AG08395 (cell line): ENCODE measurements at regions not wholly inside any gene's neighbourhood (a gene's known extent, or its start where the extent isn't known, plus 50 kb on each side); places are given as distances from the start of the nearest gene placed in this dataset.
"Not testable (repeated sequence)": the region's sequence is repeated elsewhere in the genome, so short reads cannot be mapped to it uniquely, and the experiment has no call there.

ENCODE experiments used
- DNase-seq: peaks from one replicate; pipeline ENCODE4 v3.0.0; 2012; ENCODE audit warnings: mixed read lengths, low spot score

- DNase-seq = no peak
These were observed 745.6 kb upstream of the LUZP2 start for GRCh38 chr11:23751280-23751679.

DNA sequence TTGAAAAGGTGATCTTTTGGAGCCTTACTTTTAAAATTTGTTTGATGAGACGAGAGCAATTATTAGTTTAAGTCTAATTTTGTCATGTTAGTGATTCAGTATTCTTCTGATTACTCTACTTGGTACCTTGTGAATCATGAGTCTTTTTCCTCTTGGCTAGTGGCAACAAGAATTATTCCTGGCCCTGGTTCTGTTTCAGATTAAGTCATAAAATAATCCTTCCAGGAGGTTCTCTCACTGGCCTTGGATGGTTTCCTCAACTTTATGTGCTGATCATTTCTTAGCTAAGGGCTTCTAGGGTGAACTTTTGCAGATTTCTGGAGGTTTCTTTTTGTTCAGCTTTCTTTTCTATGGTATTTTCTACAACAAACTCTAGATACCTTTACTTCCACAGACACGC lies 741.8 kb upstream of the LUZP2 start:
- DNase-seq = no peak

GRCh38 chr11:23755769-23756168 lies 741.1 kb upstream of the LUZP2 start:
- no peak for DNase-seq

DNA sequence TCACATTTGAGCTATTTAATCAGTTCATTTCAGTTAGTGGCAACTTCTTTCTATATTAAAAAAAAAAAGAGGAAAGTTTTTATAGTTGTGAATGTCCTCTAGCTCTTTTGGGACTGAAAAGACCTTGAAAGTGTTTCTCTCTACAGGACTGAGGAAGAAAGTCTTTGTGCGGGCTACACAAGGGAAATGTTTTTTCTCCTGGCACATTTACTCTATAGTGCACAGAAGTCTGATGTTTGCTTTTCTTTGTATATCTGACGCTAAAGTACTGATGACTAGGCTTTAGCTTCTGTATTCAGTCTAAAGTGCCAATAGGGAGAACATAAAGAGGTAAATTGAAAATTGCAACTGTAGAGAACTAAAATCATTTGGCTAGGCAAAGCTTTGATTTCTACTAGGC lies 737.4 kb upstream of the LUZP2 start:
- DNase-seq = no peak

DNA sequence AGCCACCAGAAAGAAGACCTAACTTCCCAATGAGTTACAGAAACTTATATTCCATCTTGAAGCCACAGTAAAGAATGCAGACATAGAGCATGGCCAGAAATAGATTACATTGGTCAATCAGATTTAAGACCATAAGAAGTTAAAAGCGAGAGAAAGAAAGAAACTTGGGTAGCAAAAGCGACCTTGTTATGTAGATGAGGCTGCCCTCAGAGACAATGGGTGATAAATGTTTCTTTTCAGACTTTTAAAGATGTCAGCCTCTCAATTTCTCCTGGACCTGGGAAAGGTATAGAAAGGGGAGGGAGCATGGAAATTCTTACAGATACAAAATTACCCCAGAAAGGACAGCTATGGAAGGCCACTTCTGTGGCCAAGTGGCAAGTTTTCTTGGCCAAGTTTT lies 732.6 kb upstream of the LUZP2 start:
- no peak for DNase-seq

DNA sequence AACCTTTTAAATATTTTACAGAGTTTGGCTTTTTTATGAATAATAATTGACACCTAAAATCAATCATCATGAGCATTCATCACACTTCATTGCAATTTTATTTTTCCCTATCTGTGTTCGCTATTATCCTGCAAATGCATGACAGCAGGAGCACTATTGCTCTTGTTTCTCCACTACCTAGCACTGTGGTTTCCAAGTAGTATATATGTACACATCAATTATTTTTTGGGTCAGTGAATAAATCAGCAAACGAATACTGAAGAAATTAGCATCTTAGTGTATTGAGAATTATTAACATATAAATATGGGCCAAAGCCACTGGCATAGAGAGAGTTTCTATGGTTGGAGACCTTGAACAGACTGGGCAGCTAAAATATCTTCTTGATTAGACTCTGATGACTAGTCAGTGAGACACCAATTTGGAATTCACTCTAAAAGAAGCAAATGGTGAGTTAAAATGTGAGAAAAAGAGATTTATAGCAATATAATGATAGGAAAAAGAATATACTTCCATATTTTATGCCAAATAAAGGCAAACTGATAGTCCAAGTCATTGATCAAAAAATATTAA lies 731.1 kb upstream of the LUZP2 start:
- DNase-seq = peak; percentile 40

DNA sequence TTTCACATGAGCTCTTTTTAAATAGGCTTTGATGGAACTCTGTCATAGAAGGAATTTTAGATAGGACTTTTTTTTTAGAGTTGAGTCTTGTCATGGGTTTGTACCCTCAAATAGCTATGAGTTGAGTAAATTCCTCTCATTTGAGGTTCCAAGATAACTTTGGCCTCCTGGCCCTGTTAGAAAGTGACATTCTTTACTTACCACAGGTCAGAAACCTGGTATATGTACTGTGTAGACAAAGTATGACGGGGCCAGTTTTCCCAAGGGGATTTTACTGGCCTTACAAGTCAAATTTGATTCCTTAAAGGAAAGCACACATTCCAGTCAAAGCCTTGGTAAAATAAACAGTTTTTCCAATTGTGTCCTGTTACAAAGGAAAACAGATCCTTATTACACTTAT lies 729.3 kb upstream of the LUZP2 start:
- DNase-seq = no peak

DNA sequence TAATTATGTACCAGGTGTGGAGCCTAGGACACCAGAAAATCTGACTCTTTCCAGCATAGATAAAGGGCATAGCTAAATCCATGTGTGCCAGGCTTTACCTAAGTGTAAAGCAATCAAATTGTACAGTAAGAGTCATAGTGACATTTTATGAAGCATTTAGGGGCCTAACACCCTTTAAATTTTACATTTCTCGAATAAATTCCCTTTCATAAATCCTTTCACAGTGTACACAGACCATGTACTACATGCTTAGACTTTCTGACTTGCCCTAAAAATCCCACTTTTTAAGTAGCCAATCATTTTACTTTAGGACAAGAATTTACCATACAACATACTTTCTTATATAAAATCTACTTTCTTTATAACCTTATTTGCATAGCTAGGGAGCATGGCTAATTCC lies 727.6 kb upstream of the LUZP2 start:
- no peak for DNase-seq

DNA sequence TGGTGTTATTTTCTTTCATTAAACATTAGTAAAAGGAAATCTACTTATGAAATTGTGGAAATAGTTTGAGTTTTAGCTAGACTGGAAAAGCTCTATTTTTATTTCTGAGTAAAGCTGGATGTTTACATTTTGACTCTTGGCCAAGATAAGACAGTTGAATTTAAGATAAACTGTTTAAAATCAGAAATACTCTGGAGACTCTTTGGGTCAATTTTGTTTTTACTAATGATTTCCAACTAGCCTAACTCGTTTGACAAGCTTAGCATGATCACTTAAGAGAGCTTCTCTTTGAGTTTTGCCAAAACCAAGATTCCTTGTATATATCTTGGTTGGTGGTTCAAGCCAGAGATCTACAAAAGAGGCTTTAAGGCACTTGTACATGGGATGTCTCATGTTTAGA lies 724.8 kb upstream of the LUZP2 start:
- DNase-seq = no peak

- peak; percentile 33 for DNase-seq
These were observed 717.9 kb upstream of the LUZP2 start for GRCh38 chr11:23778971-23779370.

- no peak for DNase-seq
These were observed 716.6 kb upstream of the LUZP2 start for GRCh38 chr11:23780231-23780630.

DNA sequence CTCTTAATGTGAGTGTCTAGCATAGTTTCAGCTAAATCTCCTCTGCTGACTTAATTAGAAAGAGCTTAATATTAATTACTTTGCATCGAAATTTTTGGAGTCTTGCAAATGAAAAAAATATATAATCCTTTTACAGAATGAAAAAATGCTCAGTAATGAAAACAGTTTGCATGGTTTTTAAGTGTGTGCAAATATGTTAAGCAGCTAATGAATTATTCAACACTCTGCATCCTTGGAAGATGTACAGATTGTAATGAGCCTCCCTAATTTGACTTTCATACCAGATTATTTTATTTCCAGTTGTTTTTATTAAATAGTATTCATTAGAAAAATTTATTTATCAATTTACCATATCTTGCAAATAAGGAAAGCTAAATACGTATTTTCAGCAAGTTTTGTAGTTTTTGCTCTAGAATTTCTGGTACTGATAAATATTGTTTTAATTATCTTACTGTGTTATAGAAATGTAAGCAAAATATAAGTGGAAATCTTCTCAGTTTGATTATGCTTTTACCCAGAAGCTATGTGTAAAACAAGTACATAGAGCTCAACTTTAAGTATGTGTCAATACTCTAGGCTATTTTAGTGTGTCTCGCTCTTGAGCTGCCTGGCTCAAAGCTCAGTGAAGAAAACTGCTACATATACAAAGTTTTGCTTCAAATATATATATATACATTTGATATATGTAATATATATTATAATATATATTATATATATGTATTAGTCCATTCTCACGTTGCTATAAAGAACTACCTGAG lies 714.9 kb upstream of the LUZP2 start:
- DNase-seq = no peak

DNA sequence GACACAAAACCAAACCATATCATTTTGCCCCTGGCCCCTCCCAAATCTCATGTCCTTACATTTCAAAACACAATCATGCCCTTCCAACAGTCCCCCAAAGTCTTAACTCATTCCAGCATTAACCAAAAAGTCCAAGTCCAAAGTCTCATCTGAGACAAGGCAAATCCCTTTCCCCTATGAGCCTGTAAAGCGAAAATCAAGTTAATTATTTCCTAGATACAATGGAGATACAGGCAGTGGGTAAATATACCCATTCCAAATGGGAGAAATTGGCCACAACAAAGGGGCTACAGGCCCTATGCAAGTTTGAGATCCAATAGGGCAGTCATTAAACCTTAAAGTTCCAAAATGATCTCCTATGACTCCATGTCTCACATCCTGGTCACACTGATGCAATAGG lies 709.9 kb upstream of the LUZP2 start:
- not testable (repeated sequence) for DNase-seq

DNA sequence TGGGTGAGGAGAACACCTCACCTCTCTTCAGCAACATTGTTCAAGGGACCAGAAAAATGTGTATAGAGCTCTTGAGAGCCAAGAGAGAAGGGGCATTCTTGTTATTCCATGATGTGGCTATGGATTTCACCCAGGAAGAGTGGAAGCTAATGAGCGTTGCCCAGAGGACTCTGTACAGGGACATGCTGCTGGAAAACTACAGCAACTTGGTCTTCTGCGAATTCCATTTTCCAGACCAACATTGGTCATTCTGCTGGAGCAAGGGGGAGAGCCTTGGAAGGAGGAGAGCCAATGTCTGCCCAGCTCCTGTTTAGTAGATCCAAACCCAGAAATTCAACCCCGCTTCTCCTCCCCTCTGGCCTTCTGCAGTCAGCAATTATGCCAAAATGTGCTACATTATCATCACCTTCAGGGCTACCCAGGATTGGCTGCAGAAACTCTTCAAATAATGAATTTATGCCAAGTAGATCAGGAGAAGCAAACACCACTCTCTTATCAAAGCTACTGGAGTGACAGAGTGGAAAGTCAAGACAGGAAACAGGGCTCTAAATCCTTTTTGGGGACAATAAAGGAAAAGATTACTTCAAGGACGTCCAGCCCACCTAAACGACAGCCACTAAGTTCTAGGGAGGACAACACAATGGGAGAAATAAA lies 707.5 kb upstream of the LUZP2 start:
- DNase-seq = no peak

GRCh38 chr11:23789938-23790371 lies 706.9 kb upstream of the LUZP2 start:
- peak; percentile 51 for DNase-seq

DNA sequence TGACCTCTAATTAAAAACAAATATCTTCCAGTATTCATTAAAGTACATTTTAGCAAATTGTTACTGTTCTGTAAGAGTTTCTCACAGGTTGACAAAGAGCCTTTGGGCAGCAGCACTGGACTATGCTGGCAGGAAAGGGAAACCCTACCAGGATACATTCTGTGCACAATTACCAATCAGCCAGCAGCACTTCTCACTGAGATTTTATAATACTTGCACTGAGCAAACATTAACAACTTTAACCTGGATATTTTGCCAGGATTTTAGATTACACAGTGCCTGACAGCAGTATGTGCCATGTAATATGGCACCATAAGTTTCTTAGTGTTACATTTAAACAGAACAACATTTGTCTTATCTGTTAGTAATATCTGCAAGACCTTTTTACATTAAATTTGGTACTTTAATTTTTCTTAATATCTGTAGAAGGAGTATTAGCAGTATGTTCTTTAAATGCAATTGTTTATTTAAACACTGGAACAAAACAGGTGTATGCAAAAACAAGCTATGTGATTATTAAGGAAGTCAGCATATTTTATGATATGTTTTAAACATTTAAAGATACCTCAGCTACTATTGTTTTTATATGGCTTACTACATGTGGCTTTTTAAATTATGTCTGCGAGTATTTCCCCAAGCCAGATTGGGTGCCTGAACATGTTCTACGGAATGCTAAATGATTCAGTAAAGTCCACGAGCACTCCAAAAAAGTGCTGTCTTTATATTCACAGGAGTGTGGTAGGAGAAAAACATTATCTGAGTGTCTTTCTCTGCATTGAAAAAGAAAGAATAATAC lies 699.0 kb upstream of the LUZP2 start:
- DNase-seq = no peak

DNA sequence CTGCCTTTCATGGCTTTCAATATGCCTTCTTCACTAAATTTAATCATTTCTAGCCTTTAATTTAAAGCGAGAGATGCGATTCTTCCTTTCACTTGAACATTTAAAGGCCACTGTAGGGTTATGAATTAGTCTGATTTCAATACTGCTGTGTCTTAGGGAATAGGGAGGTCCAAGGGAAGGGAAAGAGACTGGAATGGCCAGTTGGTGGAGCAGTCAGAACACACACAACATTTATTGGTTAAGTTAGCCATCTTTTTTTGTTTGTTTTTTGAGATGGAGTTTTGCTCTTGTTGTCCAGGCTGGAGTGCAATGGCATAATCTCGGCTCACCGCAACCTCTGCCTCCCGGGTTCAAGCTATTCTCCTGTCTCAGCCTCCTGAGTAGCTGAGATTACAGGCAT lies 662.5 kb upstream of the LUZP2 start:
- DNase-seq = peak; percentile 8

- peak; percentile 4 for DNase-seq
These were observed 659.9 kb upstream of the LUZP2 start for GRCh38 chr11:23836981-23837380.

- no peak for DNase-seq
These were observed 656.0 kb upstream of the LUZP2 start for GRCh38 chr11:23840872-23841271.

- no peak for DNase-seq
These were observed 649.9 kb upstream of the LUZP2 start for GRCh38 chr11:23846902-23847422.

DNA sequence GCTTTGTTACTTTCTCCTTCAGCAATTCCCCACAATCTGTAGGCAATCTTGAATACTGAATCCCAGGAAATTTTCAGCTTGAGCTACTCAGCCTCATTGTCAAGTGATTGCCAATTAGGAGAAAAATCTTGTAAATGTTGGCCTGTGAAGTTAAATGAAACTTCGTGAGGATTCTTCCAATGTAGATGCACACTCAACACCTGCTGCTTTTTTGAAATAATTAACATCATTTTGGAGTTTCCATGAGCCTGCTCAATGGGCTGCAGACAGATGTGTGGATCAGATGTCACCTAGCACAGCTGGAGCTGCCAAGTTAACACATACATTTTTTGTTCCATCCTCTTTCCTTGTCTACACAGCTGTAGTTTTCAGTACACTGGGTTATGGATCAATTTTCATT lies 645.6 kb upstream of the LUZP2 start:
- DNase-seq = no peak

DNA sequence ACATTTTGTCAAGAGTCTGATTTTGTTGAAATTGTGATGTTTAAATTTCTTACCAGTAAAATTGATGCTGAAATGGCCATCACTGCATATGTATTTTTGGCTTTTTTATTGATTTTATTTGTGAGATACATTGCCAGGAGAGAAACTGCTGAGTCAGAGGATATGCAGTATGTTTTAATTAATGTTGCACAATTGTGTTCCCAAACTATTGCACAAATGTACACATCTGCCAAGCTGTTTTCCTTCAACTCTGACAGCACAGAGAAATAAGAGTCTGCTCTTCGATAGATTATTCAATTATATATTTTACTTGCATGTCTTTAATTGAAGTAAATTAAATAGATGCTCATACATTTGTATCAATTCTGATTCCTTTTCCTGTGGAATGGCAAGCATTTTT lies 640.2 kb upstream of the LUZP2 start:
- no peak for DNase-seq
